Cardiac fibroblast (primary cell): ENCODE measurements at regions not wholly inside any gene's neighbourhood (a gene's known extent, or its start where the extent isn't known, plus 50 kb on each side); places are given as distances from the start of the nearest gene placed in this dataset.
"Not testable (repeated sequence)": the region's sequence is repeated elsewhere in the genome, so short reads cannot be mapped to it uniquely, and the experiment has no call there.

Source experiments
- DNase-seq, 2 donors: peaks; one replicate each; pipeline versions ENCODE4 v3.0.0 to v3.0.0-alpha.2; 2010; ENCODE audit warnings: low read depth in 2 of 2
- H3K4me3 ChIP-seq, 2 donors: replicated peaks in 1 of 2; 1 replicate in 1 of 2; 2 replicates in 1 of 2; pipeline ENCODE4 v1.5.1; 2011; ENCODE audit warnings: low read depth in 2 of 2, low read length in 2 of 2, mild to moderate bottlenecking in 2 of 2, moderate library complexity in 1 of 2
- TF ChIP-seq, protein P1 (sequence below): IDR thresholded peaks from one replicate; pipeline ENCODE4 v1.5.1; 2011; ENCODE audit warnings: low read depth, mild to moderate bottlenecking, low read length, inconsistent platforms

DNA sequence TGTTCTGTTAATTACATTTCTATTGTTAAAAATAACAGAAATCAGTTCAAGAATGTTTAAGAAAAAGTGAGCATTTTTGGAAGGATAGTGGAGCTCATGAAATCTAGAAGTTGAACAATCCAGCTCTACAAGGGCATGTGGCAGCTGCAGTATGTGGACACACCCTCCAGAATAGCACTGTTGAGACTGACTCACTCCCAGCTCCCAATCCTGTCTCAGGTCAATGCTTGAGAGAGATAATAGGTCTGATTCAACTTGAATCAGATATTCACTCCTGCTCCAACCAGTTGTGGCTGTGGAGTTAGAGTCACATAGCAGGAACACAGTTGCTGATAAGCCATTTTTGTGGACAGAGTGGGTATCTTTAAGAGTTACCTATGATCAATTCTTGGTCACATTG, 113.0 kb upstream of the NTF3 start:
- DNase-seq = peak; percentile 5 to 46
- TF ChIP-seq, protein P1, sequence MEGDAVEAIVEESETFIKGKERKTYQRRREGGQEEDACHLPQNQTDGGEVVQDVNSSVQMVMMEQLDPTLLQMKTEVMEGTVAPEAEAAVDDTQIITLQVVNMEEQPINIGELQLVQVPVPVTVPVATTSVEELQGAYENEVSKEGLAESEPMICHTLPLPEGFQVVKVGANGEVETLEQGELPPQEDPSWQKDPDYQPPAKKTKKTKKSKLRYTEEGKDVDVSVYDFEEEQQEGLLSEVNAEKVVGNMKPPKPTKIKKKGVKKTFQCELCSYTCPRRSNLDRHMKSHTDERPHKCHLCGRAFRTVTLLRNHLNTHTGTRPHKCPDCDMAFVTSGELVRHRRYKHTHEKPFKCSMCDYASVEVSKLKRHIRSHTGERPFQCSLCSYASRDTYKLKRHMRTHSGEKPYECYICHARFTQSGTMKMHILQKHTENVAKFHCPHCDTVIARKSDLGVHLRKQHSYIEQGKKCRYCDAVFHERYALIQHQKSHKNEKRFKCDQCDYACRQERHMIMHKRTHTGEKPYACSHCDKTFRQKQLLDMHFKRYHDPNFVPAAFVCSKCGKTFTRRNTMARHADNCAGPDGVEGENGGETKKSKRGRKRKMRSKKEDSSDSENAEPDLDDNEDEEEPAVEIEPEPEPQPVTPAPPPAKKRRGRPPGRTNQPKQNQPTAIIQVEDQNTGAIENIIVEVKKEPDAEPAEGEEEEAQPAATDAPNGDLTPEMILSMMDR = no peak
- no peak overlapping the region for H3K4me3 ChIP-seq

DNA sequence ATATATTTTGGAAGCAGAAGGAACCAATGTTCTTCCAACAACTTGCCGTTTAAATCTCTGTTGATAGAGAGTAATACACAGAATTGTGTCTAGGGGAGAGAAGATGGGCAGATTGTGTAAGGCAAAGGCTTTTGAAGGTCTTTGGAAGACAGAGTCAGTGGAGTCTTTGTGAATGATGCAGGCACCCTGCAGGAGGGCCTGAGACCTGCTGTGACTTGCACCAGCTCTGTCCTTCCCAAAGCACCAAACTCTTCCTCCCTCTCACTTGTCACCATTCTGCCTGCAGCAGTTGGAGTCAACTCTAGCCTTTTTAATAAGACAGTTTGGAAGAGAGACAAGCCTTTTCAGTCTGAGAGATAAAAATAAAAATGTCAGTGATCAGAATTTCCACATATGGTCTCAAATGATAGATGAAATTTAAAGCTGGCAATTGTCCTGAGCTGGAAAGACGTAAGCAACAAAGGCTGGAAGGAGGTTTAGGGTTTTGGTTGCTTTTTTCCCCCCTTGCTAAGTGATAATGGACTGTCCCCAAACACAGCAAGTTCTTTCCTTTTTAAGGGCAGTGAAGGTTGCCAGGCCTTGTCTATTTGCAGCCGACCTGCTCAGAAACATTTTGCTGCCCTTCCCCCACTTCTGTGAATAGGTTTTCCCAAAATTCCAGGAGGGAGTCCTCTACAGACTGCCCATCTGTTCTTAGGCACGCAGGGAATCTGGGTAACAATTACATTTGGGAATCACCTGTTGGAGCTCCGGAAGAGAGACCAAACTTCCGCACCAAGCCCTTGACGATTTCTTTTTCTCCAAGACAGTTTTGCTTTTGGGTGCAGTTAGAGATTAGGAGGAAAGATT, 103.0 kb upstream of the NTF3 start:
- H3K4me3 ChIP-seq = no peak overlapping the region
- no peak for DNase-seq
- TF ChIP-seq, protein P1 = no peak

DNA sequence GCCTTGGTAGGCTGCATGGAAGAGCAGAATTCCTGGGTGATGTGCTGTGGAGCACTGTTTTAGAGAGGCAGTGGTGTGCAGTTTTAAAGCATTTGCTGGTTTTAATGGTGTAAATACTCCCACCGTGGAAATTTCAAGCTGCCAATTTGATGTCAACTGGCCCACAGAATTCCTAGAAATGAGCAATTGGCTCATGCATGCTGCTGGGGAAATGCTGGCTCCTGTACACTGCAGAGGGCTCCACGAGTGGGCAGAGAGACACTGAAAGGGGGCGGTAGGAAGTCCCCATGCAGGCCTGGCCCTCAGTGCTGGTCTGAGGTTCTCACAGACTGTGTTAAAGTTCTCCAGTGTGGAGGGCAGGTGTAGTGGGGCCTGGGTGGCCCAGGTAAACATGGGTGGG, 99.4 kb upstream of the NTF3 start:
- no peak overlapping the region for H3K4me3 ChIP-seq
- no peak for DNase-seq
- TF ChIP-seq, protein P1 = no peak

DNA sequence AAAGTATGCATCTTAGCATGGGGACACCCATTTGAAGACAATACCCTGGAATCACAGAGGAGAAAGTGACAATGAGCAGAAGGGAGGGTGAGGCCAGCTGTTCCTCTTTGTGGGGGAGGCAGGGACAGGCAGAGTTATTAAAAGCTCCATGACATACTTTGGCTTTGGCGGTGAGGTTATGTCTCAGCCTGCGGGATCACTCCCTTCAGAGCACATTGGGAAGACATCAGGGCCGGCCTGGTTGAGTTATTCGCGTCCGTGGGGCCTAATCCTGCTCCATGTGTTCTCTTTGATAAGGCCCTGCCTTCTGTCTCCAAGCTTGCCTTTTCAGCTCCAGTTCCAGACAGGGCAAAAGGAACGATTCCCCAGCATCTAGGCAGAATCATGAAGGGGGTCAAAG, 98.8 kb upstream of the NTF3 start:
- TF ChIP-seq, protein P1 = no peak
- no peak for DNase-seq
- no peak overlapping the region for H3K4me3 ChIP-seq

DNA sequence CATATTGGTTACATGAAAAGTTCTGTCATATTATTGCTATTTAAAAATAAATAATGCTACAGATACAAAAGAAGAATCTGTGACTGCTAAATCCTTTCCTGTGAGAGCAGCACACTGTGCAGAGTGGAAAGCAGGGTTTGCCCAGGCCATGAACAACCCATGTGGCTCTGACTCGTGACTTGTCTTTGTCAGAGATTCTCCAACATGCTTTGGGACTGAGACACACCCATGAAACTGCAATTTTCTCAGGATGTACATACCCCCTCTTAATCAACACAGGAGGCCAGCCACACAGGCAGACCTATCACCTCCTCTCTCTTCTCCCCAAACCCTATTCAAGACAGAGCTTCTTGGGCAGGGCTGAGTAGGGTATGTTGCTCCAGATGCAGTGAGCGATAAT, 96.8 kb upstream of the NTF3 start:
- TF ChIP-seq, protein P1 = no peak
- H3K4me3 ChIP-seq = no peak overlapping the region
- DNase-seq = no peak

DNA sequence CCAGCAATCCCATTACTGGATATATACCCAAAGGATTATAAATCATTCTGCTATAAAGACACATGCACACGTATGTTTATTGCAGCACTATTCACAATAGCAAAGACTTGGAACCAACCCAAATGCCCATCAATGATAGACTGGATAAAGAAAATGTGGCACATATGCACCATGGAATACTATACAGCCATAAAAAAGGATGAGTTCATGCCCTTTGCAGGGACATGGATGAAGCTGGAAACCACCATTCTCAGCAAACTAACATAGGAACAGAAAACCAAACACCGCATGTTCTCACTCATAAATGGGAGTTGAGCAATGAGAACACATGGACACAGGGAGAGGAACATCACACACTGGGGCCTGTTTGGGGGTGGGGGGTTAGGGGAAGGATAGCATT, 90.8 kb upstream of the NTF3 start:
- DNase-seq, H3K4me3 ChIP-seq: not testable (repeated sequence)

DNA sequence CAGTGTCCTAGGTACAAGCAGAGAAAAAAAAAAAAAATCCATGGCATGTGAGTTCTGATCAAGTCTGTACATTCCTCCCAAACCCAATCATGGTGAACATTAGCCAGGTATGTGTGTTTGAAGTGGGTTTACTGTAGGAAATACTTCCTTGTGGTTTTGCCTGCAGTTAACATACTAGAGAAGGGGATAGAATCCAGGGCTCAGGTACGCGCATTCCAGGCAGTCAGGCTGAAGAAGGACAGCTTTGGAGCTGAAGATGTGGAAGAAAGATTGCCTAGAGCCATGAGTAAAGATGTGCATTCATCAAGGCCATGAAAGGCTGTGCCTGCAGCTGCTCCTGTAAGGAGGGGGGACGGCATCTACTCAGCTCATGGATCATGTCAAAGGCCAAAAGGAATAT, 88.2 kb upstream of the NTF3 start:
- TF ChIP-seq, protein P1 = no peak
- H3K4me3 ChIP-seq = no peak overlapping the region
- DNase-seq = no peak
